ENCODE measurements at regions not wholly inside any gene's neighbourhood (a gene's known extent, or its start where the extent isn't known, plus 50 kb on each side); places are given as distances from the start of the nearest gene placed in this dataset.

DNA sequence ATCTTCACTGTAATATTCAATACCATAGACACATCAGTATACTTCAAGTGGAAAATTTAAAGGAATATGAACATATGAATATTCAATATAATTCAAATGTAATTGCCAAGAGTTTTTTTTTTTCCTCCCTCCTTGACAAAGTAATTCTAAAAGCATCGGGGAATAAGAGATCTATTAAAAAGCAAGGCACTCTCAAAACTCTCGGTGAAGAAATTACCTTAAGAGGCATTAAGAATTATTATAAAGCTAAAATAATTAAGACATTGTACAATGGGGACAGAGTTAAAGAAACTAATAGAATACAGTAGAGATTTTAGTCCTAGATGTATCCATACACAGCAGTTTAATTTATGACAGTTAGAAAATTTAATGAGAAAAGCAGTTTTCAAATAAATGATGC, 390.0 kb upstream of the SLC8A1 start:
- TF ChIP-seq CTCF (IDR thresholded peaks at IDR 0.05 in 8 of 11, conservative IDR thresholded peaks at IDR 0.05 in 3 of 11), result no peak
- no peak for TF ChIP-seq POLR2A (IDR thresholded peaks at IDR 0.05)
